ENCODE measurements at regions not wholly inside any gene's neighbourhood (a gene's known extent, or its start where the extent isn't known, plus 50 kb on each side); places are given as distances from the start of the nearest gene placed in this dataset.

DNA sequence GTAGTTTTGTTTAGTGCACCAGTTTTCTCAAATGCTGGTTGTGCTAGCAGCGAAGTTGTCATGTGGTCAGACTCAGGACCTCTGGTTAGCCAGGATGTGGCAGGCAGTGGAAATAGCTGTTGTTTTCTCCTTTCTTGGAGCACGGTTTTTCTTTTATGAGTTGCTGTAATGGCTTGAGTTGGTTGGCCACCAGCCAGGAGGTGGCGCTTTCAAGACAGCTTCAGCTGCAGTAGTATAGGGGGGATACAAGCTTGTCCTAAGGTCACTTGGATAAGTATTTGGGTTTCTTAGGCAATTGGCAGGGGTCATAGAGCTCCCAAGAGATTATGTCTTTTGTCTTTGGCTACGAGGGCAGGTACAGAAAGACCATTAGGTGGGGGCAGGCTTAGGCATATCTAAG, 274.2 kb upstream of the TARS1 start:
- no peaks in the 10 kb centered on the region for H3K27me3 Mint-ChIP-seq
- H3K4me3 Mint-ChIP-seq = no peak overlapping the region
- peaks cover 12 to 45% of the 10 kb centered on the region in 2 donors for H3K9me3 Mint-ChIP-seq
- no peaks in the 10 kb centered on the region for H3K4me1 Mint-ChIP-seq
- no peak for DNase-seq
- H3K27ac Mint-ChIP-seq = peak overlapping the region in 1 of 2 donors; percentile 75
- no peak for ATAC-seq

DNA sequence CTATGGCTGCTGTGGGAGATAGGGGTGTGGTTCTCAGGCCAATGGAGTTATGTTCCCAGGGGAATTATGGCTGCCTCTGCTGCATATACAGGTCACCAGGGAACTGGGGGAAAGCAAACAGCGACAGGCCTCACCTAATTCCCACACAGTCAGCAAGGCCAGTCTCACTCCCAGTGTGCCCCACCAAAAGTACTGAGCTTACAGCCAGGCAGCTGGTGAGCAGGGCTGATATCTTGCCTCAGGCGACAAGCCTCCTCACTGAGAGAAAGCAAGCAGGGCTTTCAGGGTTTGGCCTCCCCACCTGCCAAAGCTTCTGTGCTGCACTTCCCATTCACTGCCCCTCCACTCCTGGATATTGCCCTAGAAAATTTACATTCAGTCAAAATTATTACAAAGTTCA, 273.8 kb upstream of the TARS1 start:
- DNase-seq = no peak
- H3K4me1 Mint-ChIP-seq = no peaks in the 10 kb centered on the region
- peaks cover 12 to 45% of the 10 kb centered on the region in 2 donors for H3K9me3 Mint-ChIP-seq
- no peak overlapping the region for H3K27ac Mint-ChIP-seq
- ATAC-seq = no peak
- H3K4me3 Mint-ChIP-seq = no peak overlapping the region
- no peaks in the 10 kb centered on the region for H3K27me3 Mint-ChIP-seq

DNA sequence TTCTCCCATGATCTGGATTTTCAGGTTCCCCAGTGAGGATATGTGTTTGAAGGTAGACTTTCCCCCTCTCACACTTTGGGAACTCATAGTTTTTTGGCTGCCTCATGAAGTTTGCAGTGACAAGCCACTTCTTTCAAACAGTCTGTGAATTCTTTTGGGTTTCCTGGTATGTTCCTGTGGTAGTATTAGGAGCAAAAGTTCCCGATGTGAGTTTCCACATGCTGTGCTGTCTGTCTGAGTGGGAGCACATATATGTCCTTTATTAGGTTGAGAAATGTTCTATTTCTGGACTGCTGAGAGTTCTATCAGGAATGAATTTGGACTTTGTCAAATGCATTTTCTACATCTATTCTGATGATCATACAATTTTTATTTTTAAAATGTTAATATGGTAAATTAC, 273.2 kb upstream of the TARS1 start:
- Mint-ChIP-seq H3K4me3 (no peak overlapping the region), H3K9me3 (peaks cover 12 to 39% of the 10 kb centered on the region in 2 donors), H3K27me3 (no peaks in the 10 kb centered on the region), H3K4me1 (no peaks in the 10 kb centered on the region), H3K27ac (no peak overlapping the region)
- no peak for DNase-seq
- no peak for ATAC-seq

DNA sequence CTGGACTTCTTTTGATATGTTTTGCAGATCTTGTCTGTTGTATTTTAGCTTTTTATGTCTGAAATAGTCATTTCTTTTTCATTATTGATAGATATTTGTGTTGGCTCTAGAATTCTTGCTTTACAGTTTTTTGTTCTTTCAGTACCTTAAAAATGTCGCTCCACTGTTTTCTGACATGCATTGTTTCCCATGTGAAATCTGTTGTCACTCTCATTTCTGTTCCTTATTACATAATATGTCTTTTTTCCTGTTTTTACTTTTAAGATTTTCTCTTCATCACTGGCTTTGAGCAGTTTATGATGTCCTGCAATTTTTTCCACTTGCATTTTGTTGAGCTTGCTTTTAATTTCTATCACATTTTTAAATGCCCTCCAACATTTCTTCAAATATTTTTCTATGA, 270.4 kb upstream of the TARS1 start:
- ATAC-seq (no peak), DNase-seq (no peak)
- Mint-ChIP-seq H3K27ac (peak overlapping the region in 1 of 2 donors; percentile 55), H3K9me3 (peaks cover 12 to 26% of the 10 kb centered on the region in 2 donors), H3K27me3 (no peaks in the 10 kb centered on the region), H3K4me1 (no peaks in the 10 kb centered on the region), H3K4me3 (no peak overlapping the region)

DNA sequence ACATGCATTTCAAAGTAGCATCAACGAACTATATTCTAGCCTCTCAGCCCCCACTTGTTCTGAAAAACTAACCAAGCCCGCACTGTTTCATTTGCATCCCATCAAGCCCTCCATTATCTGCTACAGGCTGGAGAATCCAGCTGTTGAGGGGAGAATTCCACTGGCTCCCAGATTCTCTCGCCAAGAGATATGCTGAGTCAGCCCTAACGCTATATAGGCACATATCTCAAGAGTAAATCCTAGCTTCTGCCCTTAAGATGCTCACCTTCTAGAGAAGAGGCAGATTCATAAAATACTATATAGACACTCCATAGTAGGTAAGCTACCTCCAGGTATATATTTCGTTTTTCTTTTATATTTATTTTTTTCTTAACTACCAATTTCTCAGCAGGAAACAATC, 266.4 kb upstream of the TARS1 start:
- ATAC-seq (no peak), DNase-seq (no peak)
- peaks cover 12 to 13% of the 10 kb centered on the region in 2 donors for H3K9me3 Mint-ChIP-seq
- no peaks in the 10 kb centered on the region for H3K4me1 Mint-ChIP-seq
- no peaks in the 10 kb centered on the region for H3K27me3 Mint-ChIP-seq
- H3K27ac Mint-ChIP-seq = no peak overlapping the region
- H3K4me3 Mint-ChIP-seq = no peak overlapping the region

DNA sequence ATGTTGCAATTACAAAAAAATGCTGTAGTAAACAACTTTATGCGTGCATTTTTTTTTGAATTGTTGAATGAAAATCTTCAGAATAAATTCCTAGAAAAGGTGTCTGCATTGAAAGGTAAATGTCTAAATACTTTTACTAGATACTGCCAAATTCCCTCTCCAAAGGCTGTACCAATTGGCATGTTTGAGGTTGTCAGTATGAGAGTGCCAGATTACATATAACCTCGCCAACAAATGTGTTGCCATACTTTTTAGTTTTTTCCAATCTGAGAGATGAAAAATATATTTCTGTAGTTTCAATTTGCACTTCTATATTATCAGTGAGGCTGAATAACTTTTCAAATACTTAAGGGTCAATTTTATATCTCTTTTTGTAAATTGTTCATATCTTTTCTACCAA, 261.5 kb upstream of the TARS1 start:
- Mint-ChIP-seq H3K27me3 (no peaks in the 10 kb centered on the region), H3K4me3 (no peak overlapping the region), H3K4me1 (no peaks in the 10 kb centered on the region), H3K9me3 (no peaks in the 10 kb centered on the region), H3K27ac (no peak overlapping the region)
- DNase-seq (no peak), ATAC-seq (no peak)

DNA sequence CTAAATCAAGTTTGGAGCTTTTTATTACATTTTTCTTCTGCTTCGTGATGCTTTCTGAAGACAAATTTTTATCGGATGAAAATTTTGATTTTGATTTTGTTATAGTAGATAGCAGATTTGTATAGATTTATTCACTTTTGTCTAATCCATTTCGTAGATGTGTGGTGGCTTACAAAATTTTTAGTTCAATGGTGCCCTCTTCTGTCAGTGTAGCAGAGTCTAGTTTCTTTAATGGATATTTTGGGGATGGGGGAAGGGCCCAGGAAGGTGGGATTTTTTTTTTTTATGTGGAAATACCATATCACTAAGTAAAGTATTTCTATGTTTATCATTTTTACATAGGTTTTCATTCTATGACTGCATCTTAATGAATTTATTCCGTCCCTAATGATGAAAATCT, 259.9 kb upstream of the TARS1 start:
- ATAC-seq (no peak), DNase-seq (no peak)
- Mint-ChIP-seq H3K4me3 (no peak overlapping the region), H3K4me1 (no peaks in the 10 kb centered on the region), H3K27ac (no peak overlapping the region), H3K27me3 (no peaks in the 10 kb centered on the region), H3K9me3 (no peaks in the 10 kb centered on the region)

DNA sequence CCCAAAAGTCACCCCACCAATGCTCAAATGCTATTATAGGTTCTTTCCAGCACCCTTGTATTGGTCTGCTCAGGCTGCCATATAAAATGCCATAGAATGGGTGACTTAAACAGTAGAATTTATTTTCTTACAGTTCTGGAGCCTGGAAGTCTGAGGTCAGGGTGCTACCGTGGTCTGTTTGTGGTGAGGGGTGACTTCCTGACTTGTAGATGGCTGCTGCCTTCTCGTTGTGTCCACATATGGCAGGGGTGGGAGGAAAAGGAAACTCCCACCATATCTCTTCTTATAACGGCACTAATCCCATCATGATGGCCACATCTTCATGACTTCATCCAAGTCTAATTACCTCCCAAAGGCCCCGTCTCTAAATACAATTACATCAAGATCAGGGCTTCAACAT, 257.8 kb upstream of the TARS1 start:
- Mint-ChIP-seq H3K4me1 (no peaks in the 10 kb centered on the region), H3K4me3 (no peak overlapping the region), H3K9me3 (no peaks in the 10 kb centered on the region), H3K27ac (no peak overlapping the region), H3K27me3 (no peaks in the 10 kb centered on the region)
- DNase-seq = no peak
- no peak for ATAC-seq

DNA sequence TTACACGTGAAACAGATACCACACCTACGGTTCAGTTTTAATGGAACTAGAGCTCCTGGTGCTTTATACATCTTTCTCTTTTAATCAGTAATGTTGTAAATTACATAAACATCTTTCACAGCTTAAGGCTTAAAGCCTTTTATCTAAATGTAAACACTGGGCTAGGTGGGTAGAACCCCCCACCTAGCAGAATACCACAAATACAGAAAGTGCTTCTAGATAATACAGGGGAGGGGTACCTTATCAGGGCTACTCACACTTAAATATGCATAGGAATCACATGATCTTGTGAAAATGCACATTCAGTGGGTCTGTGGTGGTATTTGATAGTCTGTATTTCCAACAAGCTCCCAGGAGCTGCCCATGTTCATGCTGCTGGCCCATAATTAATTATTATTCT, 256.4 kb upstream of the TARS1 start:
- Mint-ChIP-seq H3K27ac (no peak overlapping the region), H3K4me3 (no peak overlapping the region), H3K4me1 (no peaks in the 10 kb centered on the region), H3K27me3 (no peaks in the 10 kb centered on the region), H3K9me3 (peaks cover 6 to 8% of the 10 kb centered on the region in 2 donors)
- no peak for DNase-seq
- ATAC-seq = no peak

DNA sequence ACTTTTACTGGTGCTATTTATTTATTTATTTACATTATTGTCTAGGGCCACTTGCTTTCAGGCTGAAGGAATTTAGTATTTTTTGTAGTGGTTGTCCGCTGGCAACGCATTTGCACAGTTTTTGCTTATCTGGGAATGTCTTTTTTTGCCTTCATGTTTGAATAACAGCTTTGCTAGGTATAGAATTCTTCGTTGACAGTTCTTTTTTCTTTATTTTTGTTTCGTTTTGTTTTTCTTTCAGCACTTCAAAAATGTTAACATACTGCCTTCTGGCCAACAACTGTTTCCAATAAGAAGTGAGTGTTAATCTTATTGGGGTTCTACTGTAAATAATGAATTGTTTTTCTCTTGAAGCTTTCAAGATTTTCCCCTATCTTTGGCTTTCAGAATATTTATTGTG, 252.7 kb upstream of the TARS1 start:
- H3K4me3 Mint-ChIP-seq = no peak overlapping the region
- peaks cover 12 to 15% of the 10 kb centered on the region in 2 donors for H3K9me3 Mint-ChIP-seq
- no peak overlapping the region for H3K27ac Mint-ChIP-seq
- no peaks in the 10 kb centered on the region for H3K4me1 Mint-ChIP-seq
- H3K27me3 Mint-ChIP-seq = no peaks in the 10 kb centered on the region
- DNase-seq (no peak), ATAC-seq (no peak)

DNA sequence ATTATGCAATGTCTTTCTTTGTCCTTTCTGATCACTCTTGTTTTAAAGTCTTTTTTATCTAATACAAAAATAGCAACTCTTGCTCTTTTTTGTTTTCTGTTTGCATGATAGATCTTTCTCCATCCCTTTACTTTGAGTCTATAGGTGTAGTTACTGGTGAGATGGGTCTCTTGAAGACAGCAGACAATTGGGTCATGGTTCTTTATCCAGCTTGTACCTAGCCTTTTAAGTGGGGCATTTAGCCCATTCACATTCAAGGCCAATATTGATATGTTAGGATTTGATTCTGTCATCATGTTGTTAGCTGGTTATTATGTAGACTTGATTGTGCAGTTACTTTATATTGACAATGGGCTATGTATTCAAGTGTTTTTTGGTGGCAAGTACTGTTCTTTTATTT, 245.9 kb upstream of the TARS1 start:
- no peaks in the 10 kb centered on the region for H3K27me3 Mint-ChIP-seq
- no peak overlapping the region for H3K4me3 Mint-ChIP-seq
- no peaks in the 10 kb centered on the region for H3K4me1 Mint-ChIP-seq

DNA sequence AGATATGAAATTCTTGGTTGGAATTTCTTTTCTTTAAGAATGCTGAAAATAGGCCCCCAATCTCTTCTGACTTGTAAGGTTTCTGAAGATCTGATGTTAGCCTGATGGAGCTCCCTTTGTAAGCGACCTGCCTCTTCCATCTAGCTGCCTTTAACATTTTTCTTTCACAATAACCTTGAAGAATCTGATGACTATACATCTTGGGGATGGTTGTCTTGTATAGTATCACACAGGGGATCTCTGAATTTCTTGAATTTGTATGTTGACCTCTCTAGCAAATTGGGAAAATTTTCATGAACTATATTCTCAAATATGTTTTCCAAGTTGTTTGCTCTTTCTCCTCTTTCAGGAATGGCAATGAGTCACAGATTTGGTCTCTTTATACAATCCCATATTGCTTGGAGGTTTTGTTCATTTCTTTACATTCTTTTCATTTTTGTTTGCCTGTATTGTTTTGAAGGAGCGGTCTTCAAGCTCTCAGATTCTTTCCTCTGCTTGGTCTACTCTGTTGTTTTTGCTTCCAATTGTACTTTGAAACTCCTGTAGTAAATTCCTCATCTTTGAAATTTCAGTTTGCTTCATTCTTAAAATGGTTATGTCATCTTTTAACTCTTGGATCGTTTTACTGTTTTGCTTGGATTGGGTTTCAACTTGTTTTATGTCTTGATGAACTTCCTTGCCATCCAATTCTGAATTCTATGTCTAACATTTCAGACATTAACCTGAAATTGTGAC, 245.2 kb upstream of the TARS1 start:
- Mint-ChIP-seq H3K27me3 (no peaks in the 10 kb centered on the region), H3K4me1 (no peaks in the 10 kb centered on the region), H3K4me3 (no peak overlapping the region), H3K27ac (no peak overlapping the region), H3K9me3 (peaks cover 13 to 16% of the 10 kb centered on the region in 2 donors)
- ATAC-seq (no peak), DNase-seq (no peak)

More for the DNA sequence above, 245.9 kb upstream of the TARS1 start:
- DNase-seq (no peak), ATAC-seq (no peak)
- Mint-ChIP-seq H3K9me3 (peaks cover 13 to 16% of the 10 kb centered on the region in 2 donors), H3K27ac (no peak overlapping the region)

DNA sequence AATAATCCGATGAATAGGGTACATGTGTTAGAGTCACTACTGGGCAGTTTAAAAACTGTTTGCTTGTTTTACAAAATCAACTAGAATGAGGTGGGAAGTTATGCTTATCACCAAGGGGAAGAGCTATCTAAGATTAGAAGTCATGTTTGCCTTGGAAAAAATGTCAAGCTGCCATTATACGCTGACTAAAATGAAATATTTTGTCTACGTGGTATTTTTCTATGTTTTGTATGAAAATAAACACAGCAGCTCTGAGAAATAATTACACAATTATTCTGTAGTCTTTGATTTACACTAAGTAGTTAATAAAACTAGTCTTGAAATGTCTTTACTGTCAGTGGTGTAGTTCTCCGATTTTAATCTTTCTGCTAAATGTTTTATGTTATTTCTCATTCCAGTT, 241.9 kb upstream of the TARS1 start:
- Mint-ChIP-seq H3K4me1 (no peaks in the 10 kb centered on the region), H3K4me3 (no peak overlapping the region), H3K27ac (no peak overlapping the region), H3K9me3 (peaks cover 6 to 8% of the 10 kb centered on the region in 2 donors), H3K27me3 (no peaks in the 10 kb centered on the region)
- no peak for DNase-seq
- no peak for ATAC-seq

DNA sequence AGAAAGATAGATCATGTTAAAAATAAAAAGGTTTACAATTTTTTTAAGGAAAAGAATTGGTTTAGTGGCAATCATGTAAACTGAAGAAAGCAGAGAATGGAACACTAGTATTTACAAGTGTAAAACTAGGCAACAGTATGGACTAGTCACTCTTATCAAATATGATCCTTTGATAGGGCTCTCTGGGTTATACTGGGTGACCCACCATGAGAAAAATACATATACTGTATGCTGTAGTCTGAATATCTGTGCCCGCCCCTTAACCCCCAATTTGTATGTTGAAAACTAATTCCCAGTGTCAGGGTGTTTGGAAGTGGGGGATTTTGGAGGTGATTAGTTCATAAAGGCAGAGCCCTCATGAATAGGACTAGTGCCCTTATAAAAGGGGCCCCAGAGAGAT, 236.8 kb upstream of the TARS1 start:
- H3K27me3 Mint-ChIP-seq = no peaks in the 10 kb centered on the region
- no peak for ATAC-seq
- no peaks in the 10 kb centered on the region for H3K9me3 Mint-ChIP-seq
- DNase-seq = no peak
- H3K4me1 Mint-ChIP-seq = no peaks in the 10 kb centered on the region
- H3K4me3 Mint-ChIP-seq = no peak overlapping the region
- H3K27ac Mint-ChIP-seq = no peak overlapping the region

DNA sequence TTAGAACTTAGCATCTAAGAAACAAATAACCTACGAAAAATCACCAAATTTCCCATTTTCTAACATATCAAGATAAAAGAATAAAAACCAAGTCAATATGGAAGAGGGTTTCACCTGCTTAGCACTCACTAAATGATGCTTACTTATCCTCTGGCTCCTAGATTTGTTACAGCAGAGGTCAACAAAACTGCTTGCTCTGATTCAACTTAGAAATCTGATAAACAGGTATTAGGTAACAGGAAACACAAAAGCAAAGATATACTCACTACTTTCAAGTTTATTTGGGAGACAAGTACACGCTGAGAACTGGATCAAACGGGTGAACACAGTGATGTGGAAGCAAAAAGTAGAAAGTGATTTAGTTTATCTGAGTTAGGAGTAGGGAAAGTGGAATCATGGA, 235.7 kb upstream of the TARS1 start:
- Mint-ChIP-seq H3K9me3 (no peaks in the 10 kb centered on the region), H3K27me3 (no peaks in the 10 kb centered on the region), H3K4me1 (no peaks in the 10 kb centered on the region), H3K27ac (no peak overlapping the region), H3K4me3 (no peak overlapping the region)
- ATAC-seq (no peak), DNase-seq (no peak)

DNA sequence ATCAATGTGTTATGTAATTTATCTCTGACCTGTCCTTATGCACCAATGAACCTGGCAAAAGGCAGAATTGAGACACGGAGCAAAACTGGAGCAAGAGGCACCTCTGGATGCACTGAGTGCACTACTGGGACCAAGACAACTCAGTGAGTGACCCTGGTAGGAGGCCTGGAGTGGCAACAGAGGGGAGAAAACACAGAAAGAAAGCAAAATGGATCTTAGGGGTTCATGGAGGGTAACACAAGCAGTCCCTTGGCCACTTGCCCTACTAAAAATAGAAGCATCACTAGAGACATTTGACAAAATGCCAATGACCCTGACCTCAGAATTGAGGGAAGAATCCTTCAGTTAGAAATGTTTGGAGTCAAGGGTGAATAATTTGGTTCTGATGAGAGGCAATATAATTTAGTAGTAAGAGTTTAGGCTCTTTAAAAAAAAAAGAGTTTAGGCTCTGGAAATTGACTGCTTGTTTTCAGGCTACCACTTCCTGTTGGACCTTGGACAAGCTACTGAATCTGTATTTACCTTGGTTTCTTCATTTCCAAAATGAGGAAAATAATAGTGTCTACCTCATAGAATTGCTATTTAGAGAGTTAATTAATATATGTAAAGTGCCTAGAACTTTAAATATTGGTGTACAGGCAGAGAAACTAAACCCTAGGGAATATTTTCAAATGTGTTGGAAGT, 234.9 kb upstream of the TARS1 start:
- Mint-ChIP-seq H3K9me3 (no peaks in the 10 kb centered on the region), H3K27ac (no peak overlapping the region), H3K27me3 (no peaks in the 10 kb centered on the region), H3K4me1 (no peaks in the 10 kb centered on the region), H3K4me3 (no peak overlapping the region)
- DNase-seq (no peak), ATAC-seq (no peak)
